ENCODE measurements at regions not wholly inside any gene's neighbourhood (a gene's known extent, or its start where the extent isn't known, plus 50 kb on each side); places are given as distances from the start of the nearest gene placed in this dataset.
"Not testable (repeated sequence)": the region's sequence is repeated elsewhere in the genome, so short reads cannot be mapped to it uniquely, and the experiment has no call there.

GRCh38 chr19:34620134-34620533, 56.8 kb downstream of the SCGB2B2 start:
- not testable (repeated sequence) for DNase-seq (ENCODE audit: low spot score); ATAC-seq

GRCh38 chr19:34618410-34618809, 58.5 kb downstream of the SCGB2B2 start:
- ATAC-seq, result no peak

GRCh38 chr19:34617996-34618395, 59.0 kb downstream of the SCGB2B2 start:
- not testable (repeated sequence) for ATAC-seq; DNase-seq (ENCODE audit: low spot score)

More at GRCh38 chr19:34618410-34618809, 58.5 kb downstream of the SCGB2B2 start:
- no peak for DNase-seq (ENCODE audit: low spot score)

- ATAC-seq (no peak), DNase-seq (ENCODE audit: low spot score) (no peak)
Measured at GRCh38 chr19:34603003-34603402, 74.0 kb downstream of the SCGB2B2 start.

GRCh38 chr19:34601071-34601470, 75.9 kb downstream of the SCGB2B2 start:
- no peak for ATAC-seq
- DNase-seq (ENCODE audit: low spot score), result no peak

- ATAC-seq (no peak), DNase-seq (ENCODE audit: low spot score) (no peak)
Measured at GRCh38 chr19:34600366-34600765, 76.6 kb downstream of the SCGB2B2 start.

GRCh38 chr19:34598217-34599155, 78.5 kb downstream of the SCGB2B2 start:
- DNase-seq (ENCODE audit: low spot score) (no peak), ATAC-seq (no peak)

- DNase-seq (ENCODE audit: low spot score) (no peak), ATAC-seq (no peak)
Measured at GRCh38 chr19:34597596-34597995, 79.4 kb downstream of the SCGB2B2 start.

GRCh38 chr19:34596989-34597388, 80.0 kb downstream of the SCGB2B2 start:
- no peak for ATAC-seq
- DNase-seq (ENCODE audit: low spot score), result no peak

GRCh38 chr19:34596115-34596514, 80.8 kb downstream of the SCGB2B2 start:
- DNase-seq (ENCODE audit: low spot score), result no peak
- no peak for ATAC-seq

- DNase-seq (ENCODE audit: low spot score) (no peak), ATAC-seq (no peak)
Measured at GRCh38 chr19:34595683-34596082, 81.3 kb downstream of the SCGB2B2 start.

GRCh38 chr19:34590228-34590627, 86.7 kb downstream of the SCGB2B2 start:
- ATAC-seq (no peak), DNase-seq (ENCODE audit: low spot score) (no peak)

GRCh38 chr19:34589730-34590129, 87.2 kb downstream of the SCGB2B2 start:
- no peak for DNase-seq (ENCODE audit: low spot score)
- no peak for ATAC-seq

- no peak for DNase-seq (ENCODE audit: low spot score)
- ATAC-seq, result no peak
Measured at GRCh38 chr19:34588846-34589245, 88.1 kb downstream of the SCGB2B2 start.

- ATAC-seq (no peak), DNase-seq (ENCODE audit: low spot score) (no peak)
Measured at GRCh38 chr19:34588249-34588648, 88.7 kb downstream of the SCGB2B2 start.

GRCh38 chr19:34580408-34580807, 96.6 kb downstream of the SCGB2B2 start:
- DNase-seq (ENCODE audit: low spot score) (no peak), ATAC-seq (no peak)

GRCh38 chr19:34580055-34580336, 97.0 kb downstream of the SCGB2B2 start:
- ATAC-seq (no peak), DNase-seq (ENCODE audit: low spot score) (no peak)

- ATAC-seq, result no peak
- DNase-seq (ENCODE audit: low spot score), result no peak
Measured at GRCh38 chr19:34579281-34580054, 97.5 kb downstream of the SCGB2B2 start.

- DNase-seq (ENCODE audit: low spot score) (no peak), ATAC-seq (no peak)
Measured at GRCh38 chr19:34578751-34579150, 97.2 kb downstream of the WTIP start.

- ATAC-seq (no peak), DNase-seq (ENCODE audit: low spot score) (no peak)
Measured at GRCh38 chr19:34578173-34578572, 96.6 kb downstream of the WTIP start.

- DNase-seq (ENCODE audit: low spot score) (no peak), ATAC-seq (no peak)
Measured at GRCh38 chr19:34577531-34578101, 96.1 kb downstream of the WTIP start.

GRCh38 chr19:34577056-34577455, 95.5 kb downstream of the WTIP start:
- ATAC-seq, result no peak
- no peak for DNase-seq (ENCODE audit: low spot score)
